ENCODE measurements at regions not wholly inside any gene's neighbourhood (a gene's known extent, or its start where the extent isn't known, plus 50 kb on each side); places are given as distances from the start of the nearest gene placed in this dataset.

DNA sequence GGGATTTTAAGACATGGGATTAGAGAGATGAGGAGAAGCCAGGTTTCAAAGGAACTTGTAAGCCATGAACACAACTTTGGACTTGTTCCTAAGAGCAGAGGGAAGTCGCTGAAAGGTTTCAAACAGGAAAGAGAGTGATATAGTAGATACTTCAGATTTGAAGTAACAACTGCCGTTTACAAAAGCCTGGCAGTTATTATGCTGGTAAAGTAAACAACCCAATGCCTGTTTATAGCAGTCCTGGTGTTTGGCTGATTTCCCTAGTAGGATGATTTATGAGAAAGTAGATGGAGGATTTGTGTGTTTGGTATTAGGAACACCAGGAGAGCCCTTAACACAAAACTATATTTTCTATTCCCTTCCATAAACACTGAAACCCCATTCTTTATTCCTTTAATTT is 285.7 kb downstream of the RMST start:
- TF ChIP-seq, protein P1, sequence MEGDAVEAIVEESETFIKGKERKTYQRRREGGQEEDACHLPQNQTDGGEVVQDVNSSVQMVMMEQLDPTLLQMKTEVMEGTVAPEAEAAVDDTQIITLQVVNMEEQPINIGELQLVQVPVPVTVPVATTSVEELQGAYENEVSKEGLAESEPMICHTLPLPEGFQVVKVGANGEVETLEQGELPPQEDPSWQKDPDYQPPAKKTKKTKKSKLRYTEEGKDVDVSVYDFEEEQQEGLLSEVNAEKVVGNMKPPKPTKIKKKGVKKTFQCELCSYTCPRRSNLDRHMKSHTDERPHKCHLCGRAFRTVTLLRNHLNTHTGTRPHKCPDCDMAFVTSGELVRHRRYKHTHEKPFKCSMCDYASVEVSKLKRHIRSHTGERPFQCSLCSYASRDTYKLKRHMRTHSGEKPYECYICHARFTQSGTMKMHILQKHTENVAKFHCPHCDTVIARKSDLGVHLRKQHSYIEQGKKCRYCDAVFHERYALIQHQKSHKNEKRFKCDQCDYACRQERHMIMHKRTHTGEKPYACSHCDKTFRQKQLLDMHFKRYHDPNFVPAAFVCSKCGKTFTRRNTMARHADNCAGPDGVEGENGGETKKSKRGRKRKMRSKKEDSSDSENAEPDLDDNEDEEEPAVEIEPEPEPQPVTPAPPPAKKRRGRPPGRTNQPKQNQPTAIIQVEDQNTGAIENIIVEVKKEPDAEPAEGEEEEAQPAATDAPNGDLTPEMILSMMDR (IDR thresholded peaks at IDR 0.05; ENCODE audit: low read depth, low read length, poor library complexity, severe bottlenecking): no peak
- TF ChIP-seq EZH2phosphoT487 (IDR thresholded peaks at IDR 0.05; ENCODE audit: borderline replicate concordance, low read length): no peak

Measured in DOHH2 (cell line).